Smooth muscle cell (in vitro differentiated cells): ENCODE measurements at regions not wholly inside any gene's neighbourhood (a gene's known extent, or its start where the extent isn't known, plus 50 kb on each side); places are given as distances from the start of the nearest gene placed in this dataset.

ENCODE experiments used
- DNase-seq: peaks from one replicate; lab custom pipeline; 2025; ENCODE audit not compliant: unreplicated experiment; lab: John Stamatoyannopoulos, UW
- H2AFZ ChIP-seq: fragments of 200-600 bp; sonication (generic); 2 replicates; pipeline ENCODE4 v1.6.0; 2016; ENCODE audit warnings: antibody characterized with exemption, low read depth, mild to moderate bottlenecking
- H3F3A ChIP-seq: fragments of 200-600 bp; sonication (generic); 2 replicates; pipeline ENCODE4 v1.6.0; 2017; ENCODE audit warnings: antibody characterized with exemption, low read depth
- H3K27ac ChIP-seq: fragments of 200-600 bp; sonication (generic); 2 replicates; pipeline ENCODE4 v1.5.1; 2016; ENCODE audit warnings: low read depth, mild to moderate bottlenecking
- H3K27me3 ChIP-seq: fragments of 200-600 bp; sonication (generic); 2 replicates; pipeline ENCODE4 v1.6.1; 2016; ENCODE audit warnings: low read depth, mild to moderate bottlenecking
- H3K36me3 ChIP-seq: fragments of 200-600 bp; sonication (generic); 2 replicates; pipeline ENCODE4 v1.5.1; 2016; ENCODE audit warnings: low read depth
- H3K4me1 ChIP-seq: fragments of 200-600 bp; sonication (generic); 2 replicates; pipeline ENCODE4 v1.5.1; 2016; ENCODE audit warnings: low read depth
- H3K4me2 ChIP-seq: fragments of 200-600 bp; sonication (generic); 2 replicates; pipeline ENCODE4 v1.6.0; 2016; ENCODE audit warnings: mild to moderate bottlenecking
- H3K4me3 ChIP-seq: fragments of 200-600 bp; sonication (generic); 2 replicates; pipeline ENCODE4 v1.5.1; 2016; ENCODE audit warnings: mild to moderate bottlenecking
- H3K79me2 ChIP-seq: fragments of 200-600 bp; sonication (generic); 2 replicates; pipeline ENCODE4 v1.6.0; 2016; ENCODE audit warnings: low read depth, mild to moderate bottlenecking
- H3K9ac ChIP-seq: fragments of 200-600 bp; sonication (generic); 2 replicates; pipeline ENCODE4 v1.6.0; 2016; ENCODE audit warnings: low read depth
- H3K9me3 ChIP-seq: fragments of 200-600 bp; sonication (generic); replicated peaks from 2 replicates; pipeline ENCODE4 v1.5.1; 2016; ENCODE audit warnings: low read depth
- H4K20me1 ChIP-seq: fragments of 200-600 bp; sonication (generic); 2 replicates; pipeline ENCODE4 v1.6.0; 2016; ENCODE audit warnings: low read depth
- WGBS: methylation state at CpG from one replicate; pipeline ENCODE4 v1.1.7; 2016; ENCODE audit warnings: low lambda C conversion rate; 5-methylcytosine and 5-hydroxymethylcytosine counted together
- TF ChIP-seq, protein P1 (sequence below): fragments of 200-600 bp; sonication (generic); IDR thresholded peaks from 2 replicates; pipeline ENCODE4 v1.5.1; 2017; ENCODE audit warnings: borderline replicate concordance, mild to moderate bottlenecking, antibody characterized with exemption; ENCODE audit not compliant: insufficient read depth, poor library complexity, severe bottlenecking

DNA sequence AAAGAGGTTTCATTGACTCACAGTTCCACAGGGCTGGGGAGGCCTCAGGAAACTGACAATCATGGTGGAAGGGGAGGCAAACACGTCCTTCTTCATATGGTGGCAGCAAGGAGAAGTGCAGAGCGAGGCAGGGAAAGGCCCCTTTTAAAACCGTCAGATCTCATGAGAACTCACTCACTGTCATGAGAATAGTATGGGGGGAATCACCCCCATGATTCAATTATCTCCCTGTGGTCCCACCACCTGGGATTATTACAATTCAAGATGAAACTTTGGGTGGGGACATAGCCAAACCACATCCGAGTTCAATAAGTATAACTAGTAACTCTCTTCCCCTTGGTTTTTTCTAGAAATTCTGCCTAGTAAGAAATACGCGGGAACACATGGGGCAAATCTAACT, 94.9 kb downstream of the AXIN2 start:
- H3K9me3 ChIP-seq = no peaks in the 10 kb centered on the region
- no peak overlapping the region for H2AFZ ChIP-seq
- TF ChIP-seq, protein P1, sequence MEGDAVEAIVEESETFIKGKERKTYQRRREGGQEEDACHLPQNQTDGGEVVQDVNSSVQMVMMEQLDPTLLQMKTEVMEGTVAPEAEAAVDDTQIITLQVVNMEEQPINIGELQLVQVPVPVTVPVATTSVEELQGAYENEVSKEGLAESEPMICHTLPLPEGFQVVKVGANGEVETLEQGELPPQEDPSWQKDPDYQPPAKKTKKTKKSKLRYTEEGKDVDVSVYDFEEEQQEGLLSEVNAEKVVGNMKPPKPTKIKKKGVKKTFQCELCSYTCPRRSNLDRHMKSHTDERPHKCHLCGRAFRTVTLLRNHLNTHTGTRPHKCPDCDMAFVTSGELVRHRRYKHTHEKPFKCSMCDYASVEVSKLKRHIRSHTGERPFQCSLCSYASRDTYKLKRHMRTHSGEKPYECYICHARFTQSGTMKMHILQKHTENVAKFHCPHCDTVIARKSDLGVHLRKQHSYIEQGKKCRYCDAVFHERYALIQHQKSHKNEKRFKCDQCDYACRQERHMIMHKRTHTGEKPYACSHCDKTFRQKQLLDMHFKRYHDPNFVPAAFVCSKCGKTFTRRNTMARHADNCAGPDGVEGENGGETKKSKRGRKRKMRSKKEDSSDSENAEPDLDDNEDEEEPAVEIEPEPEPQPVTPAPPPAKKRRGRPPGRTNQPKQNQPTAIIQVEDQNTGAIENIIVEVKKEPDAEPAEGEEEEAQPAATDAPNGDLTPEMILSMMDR = no peak
- no peaks in the 10 kb centered on the region for H3K4me1 ChIP-seq
- H3K4me3 ChIP-seq = no peak overlapping the region
- no peak for DNase-seq
- no peaks in the 10 kb centered on the region for H4K20me1 ChIP-seq
- no peaks in the 10 kb centered on the region for H3K79me2 ChIP-seq
- 96% methylated on average over 6 of the region's 6 CpGs for WGBS
- no peak overlapping the region for H3K27ac ChIP-seq
- H3K36me3 ChIP-seq = no peaks in the 10 kb centered on the region
- H3K27me3 ChIP-seq = no peaks in the 10 kb centered on the region
- H3F3A ChIP-seq = no peaks in the 10 kb centered on the region
- no peak overlapping the region for H3K4me2 ChIP-seq
- no peak overlapping the region for H3K9ac ChIP-seq

- no peaks in the 10 kb centered on the region for H3K79me2 ChIP-seq
- H3K4me3 ChIP-seq = no peak overlapping the region
- H3K9me3 ChIP-seq = no peaks in the 10 kb centered on the region
- no peak overlapping the region for H3K27ac ChIP-seq
- no peak for DNase-seq
- no peaks in the 10 kb centered on the region for H3K27me3 ChIP-seq
- no peaks in the 10 kb centered on the region for H3K36me3 ChIP-seq
- H4K20me1 ChIP-seq = no peaks in the 10 kb centered on the region
- no peaks in the 10 kb centered on the region for H3F3A ChIP-seq
- TF ChIP-seq, protein P1 = no peak
- WGBS = 59% methylated on average over 9 of the region's 9 CpGs
- peak overlapping the region; percentile 6 for H3K4me2 ChIP-seq
- peaks cover 9% of the 10 kb centered on the region for H3K4me1 ChIP-seq
- H2AFZ ChIP-seq = no peak overlapping the region
- no peak overlapping the region for H3K9ac ChIP-seq
These were observed 98.2 kb downstream of the AXIN2 start for GRCh38 chr17:65463242-65463641.

DNA sequence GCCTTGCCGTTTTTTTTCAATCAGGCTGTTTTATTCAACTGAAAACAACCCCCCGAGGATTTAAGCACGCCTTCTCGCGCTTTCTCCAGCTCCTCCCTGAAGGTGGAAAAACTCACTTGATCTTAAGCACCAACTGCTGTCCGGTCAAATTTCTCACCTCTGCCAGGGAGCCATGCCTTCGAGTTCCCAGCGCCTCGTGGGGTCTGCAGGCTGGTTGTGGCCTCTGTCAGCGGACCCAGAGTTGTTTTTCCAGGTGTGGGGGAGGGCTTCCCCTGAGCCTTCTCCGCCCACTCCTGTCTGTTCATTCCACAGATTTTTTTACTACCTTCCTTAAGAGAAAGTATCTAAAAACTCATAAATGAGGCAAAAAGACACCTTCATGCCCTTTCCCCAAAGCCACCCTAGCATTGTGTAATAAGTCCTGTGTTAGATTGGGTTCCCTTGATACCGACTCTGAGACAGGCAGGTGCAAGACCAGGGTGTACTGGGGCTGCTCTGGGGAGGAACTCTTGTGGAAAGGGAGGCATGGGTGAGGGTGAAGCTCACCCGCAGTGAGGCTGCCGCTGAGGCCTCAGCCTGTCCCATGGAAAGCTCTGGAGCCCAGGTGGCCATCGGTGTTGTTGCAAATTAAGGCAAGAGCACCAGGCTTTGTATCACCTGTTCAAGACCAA, 101.6 kb downstream of the AXIN2 start:
- DNase-seq = no peak
- Histone ChIP-seq H4K20me1 (no peaks in the 10 kb centered on the region), H3K36me3 (no peaks in the 10 kb centered on the region), H3K27me3 (no peaks in the 10 kb centered on the region), H3K4me1 (peaks cover 20% of the 10 kb centered on the region), H3K4me3 (no peak overlapping the region), H3F3A (no peaks in the 10 kb centered on the region), H3K79me2 (no peaks in the 10 kb centered on the region), H2AFZ (no peak overlapping the region), H3K27ac (no peak overlapping the region), H3K9ac (no peak overlapping the region), H3K9me3 (no peaks in the 10 kb centered on the region), H3K4me2 (no peak overlapping the region)
- TF ChIP-seq, protein P1 = no peak
- WGBS = 64% methylated on average over 15 of the region's 15 CpGs

- WGBS = 90% methylated on average over 11 of the region's 11 CpGs
- TF ChIP-seq, protein P1 = no peak
- no peak overlapping the region for H3K4me2 ChIP-seq
- H3F3A ChIP-seq = no peaks in the 10 kb centered on the region
- no peaks in the 10 kb centered on the region for H3K27me3 ChIP-seq
- no peak overlapping the region for H3K9ac ChIP-seq
- H3K36me3 ChIP-seq = no peaks in the 10 kb centered on the region
- peaks cover 20% of the 10 kb centered on the region for H3K4me1 ChIP-seq
- H4K20me1 ChIP-seq = no peaks in the 10 kb centered on the region
- no peak for DNase-seq
- no peaks in the 10 kb centered on the region for H3K9me3 ChIP-seq
- no peak overlapping the region for H3K27ac ChIP-seq
- H3K79me2 ChIP-seq = no peaks in the 10 kb centered on the region
- H3K4me3 ChIP-seq = no peak overlapping the region
- no peak overlapping the region for H2AFZ ChIP-seq
These were observed 103.7 kb downstream of the AXIN2 start for GRCh38 chr17:65457635-65458257.
